OCI-LY1 (cell line): ENCODE measurements at regions not wholly inside any gene's neighbourhood (a gene's known extent, or its start where the extent isn't known, plus 50 kb on each side); places are given as distances from the start of the nearest gene placed in this dataset.

Experiments used
- EZH2 ChIP-seq: fragments of 200-600 bp; sonication (generic), shearing (Covaris generic); IDR thresholded peaks from 2 replicates; pipeline ENCODE4 v1.8.0; 2017; ENCODE audit warnings: borderline replicate concordance, mixed run types, mild to moderate bottlenecking, antibody characterized with exemption, low read length, moderate library complexity, mixed read lengths
- TF ChIP-seq, protein P1 (sequence below): fragments of 200-600 bp; sonication (generic), shearing (Covaris generic); IDR thresholded peaks from 2 replicates; pipeline ENCODE4 v1.5.1; 2017; ENCODE audit warnings: mild to moderate bottlenecking, antibody characterized with exemption, low read length, moderate library complexity, mixed read lengths

DNA sequence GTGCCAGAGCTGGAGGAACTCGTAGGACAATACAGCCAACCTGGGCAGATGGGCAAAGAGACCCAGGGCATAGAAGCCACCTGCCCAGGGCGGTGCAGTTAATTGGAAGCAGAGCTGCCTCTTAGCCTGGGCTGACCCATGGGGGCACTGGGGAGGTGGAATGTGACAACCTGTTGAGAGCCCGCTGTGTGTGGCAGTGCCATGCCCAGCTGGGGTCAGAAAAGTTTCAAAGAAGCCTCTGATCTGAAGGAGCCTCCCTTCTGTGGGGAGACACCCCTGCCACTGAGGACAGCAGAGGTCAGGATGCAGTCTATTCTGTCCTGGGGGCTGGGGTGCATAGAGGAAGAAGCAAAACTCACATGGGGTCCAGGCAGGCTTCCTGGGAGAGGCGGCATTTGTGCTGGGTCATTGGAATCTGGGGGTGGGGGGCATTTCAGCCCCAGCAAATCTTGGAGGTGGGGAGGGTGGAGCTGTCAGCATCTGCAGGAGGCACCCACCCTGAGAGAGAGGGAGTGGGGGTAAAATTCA lies 176.1 kb upstream of the CIBAR2 start:
- TF ChIP-seq EZH2: no peak
- TF ChIP-seq, protein P1, sequence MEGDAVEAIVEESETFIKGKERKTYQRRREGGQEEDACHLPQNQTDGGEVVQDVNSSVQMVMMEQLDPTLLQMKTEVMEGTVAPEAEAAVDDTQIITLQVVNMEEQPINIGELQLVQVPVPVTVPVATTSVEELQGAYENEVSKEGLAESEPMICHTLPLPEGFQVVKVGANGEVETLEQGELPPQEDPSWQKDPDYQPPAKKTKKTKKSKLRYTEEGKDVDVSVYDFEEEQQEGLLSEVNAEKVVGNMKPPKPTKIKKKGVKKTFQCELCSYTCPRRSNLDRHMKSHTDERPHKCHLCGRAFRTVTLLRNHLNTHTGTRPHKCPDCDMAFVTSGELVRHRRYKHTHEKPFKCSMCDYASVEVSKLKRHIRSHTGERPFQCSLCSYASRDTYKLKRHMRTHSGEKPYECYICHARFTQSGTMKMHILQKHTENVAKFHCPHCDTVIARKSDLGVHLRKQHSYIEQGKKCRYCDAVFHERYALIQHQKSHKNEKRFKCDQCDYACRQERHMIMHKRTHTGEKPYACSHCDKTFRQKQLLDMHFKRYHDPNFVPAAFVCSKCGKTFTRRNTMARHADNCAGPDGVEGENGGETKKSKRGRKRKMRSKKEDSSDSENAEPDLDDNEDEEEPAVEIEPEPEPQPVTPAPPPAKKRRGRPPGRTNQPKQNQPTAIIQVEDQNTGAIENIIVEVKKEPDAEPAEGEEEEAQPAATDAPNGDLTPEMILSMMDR: no peak
